ENCODE measurements at regions not wholly inside any gene's neighbourhood (a gene's known extent, or its start where the extent isn't known, plus 50 kb on each side); places are given as distances from the start of the nearest gene placed in this dataset.

- Histone ChIP-seq H2BK15ac (ENCODE audit: low read length) (no peak overlapping the region), H4K91ac (replicated peaks; ENCODE audit: insufficient read length, low read length) (no peak overlapping the region), H3K56ac (replicated peaks; ENCODE audit: insufficient read length, low read depth, low read length) (no peak overlapping the region), H3K4me1 (replicated peaks in 1 of 4; ENCODE audit: control insufficient read depth in 3 of 4, insufficient read depth in 4 of 4, low read length in 3 of 4) (peaks cover 0 to 2% (median 0%) of the 10 kb centered on the region in 4 experiments; a peak in 2 of 7 replicates), H2AK5ac (ENCODE audit: low read depth, low read length) (no peak overlapping the region), H3K27ac (ENCODE audit: low read depth, low read length) (no peak overlapping the region), H4K5ac (ENCODE audit: insufficient read length, low read depth, low read length) (no peak overlapping the region), H3K79me1 (ENCODE audit: low read depth, low read length) (no peaks in the 10 kb centered on the region), H3K23me2 (ENCODE audit: low read depth, low read length) (no peaks in the 10 kb centered on the region), H3K4me3 (ENCODE audit: extremely low read depth in 1 of 4, insufficient read depth in 2 of 4, low read depth in 3 of 4, low read length in 4 of 4) (no peak overlapping the region), H3K23ac (ENCODE audit: insufficient read length) (no peak overlapping the region), H2AFZ (ENCODE audit: low read length) (no peak overlapping the region), H3K18ac (ENCODE audit: extremely low read depth, low read length) (no peak overlapping the region), H3K4ac (replicated peaks; ENCODE audit: insufficient read length, low read depth, low read length) (no peak overlapping the region), H3K36me3 (ENCODE audit: control insufficient read depth in 2 of 4, insufficient read depth in 4 of 4, low read length in 3 of 4) (no peaks in the 10 kb centered on the region), H2BK5ac (ENCODE audit: low read depth, low read length) (no peak overlapping the region), H3K4me2 (ENCODE audit: insufficient read depth in 1 of 2, low read depth in 2 of 2, low read length in 2 of 2) (no peak overlapping the region), H3K9ac (replicated peaks in 1 of 4; ENCODE audit: extremely low read depth in 1 of 4, low read depth in 3 of 4, low read length in 3 of 4) (no peak overlapping the region), H3K79me2 (ENCODE audit: control insufficient read depth in 1 of 2, insufficient read depth in 2 of 2, low read length in 2 of 2) (no peaks in the 10 kb centered on the region), H4K20me1 (replicated peaks in 1 of 2; ENCODE audit: control insufficient read depth in 1 of 2, insufficient read depth in 2 of 2, low read length in 2 of 2) (no peaks in the 10 kb centered on the region), H2BK12ac (ENCODE audit: low read depth, low read length) (no peak overlapping the region), H2BK20ac (ENCODE audit: low read length) (no peak overlapping the region), H3K9me3 (ENCODE audit: insufficient read depth in 2 of 2, low read depth in 1 of 2, low read length in 1 of 2) (no peaks in the 10 kb centered on the region), H3K14ac (ENCODE audit: insufficient read length) (no peak overlapping the region), H4K8ac (ENCODE audit: extremely low read depth, insufficient read depth, low read length) (no peak overlapping the region), H2BK120ac (replicated peaks; ENCODE audit: low read depth, low read length) (no peak overlapping the region), H3K27me3 (replicated peaks in 1 of 4; ENCODE audit: control insufficient read depth in 3 of 4, extremely low read depth in 1 of 4, insufficient read depth in 3 of 4, low read length in 3 of 4) (no peaks in the 10 kb centered on the region)
- DNase-seq (ENCODE audit: low read depth in 1 of 2, low spot score in 2 of 2): no peak
- 93% methylated on average over 5 of the region's 5 CpGs; no CpG with 5 or more reads in 1 of the 2 experiments for WGBS, 2 experiments (ENCODE audit: extremely low coverage in 1 of 2, insufficient coverage in 1 of 2, insufficient read length in 1 of 2, insufficient replicate concordance in 2 of 2, low coverage in 1 of 2, low lambda C conversion rate in 2 of 2, missing lambda C conversion rate in 1 of 2)
- POLR2A ChIA-PET (ENCODE audit: partially characterized antibody): no interaction called here
- CTCF ChIA-PET (ENCODE audit: partially characterized antibody): interaction anchor here (0.8 to 1.1 kb wide), 2 partner anchors 11 to 58 kb away, joined by 3 read pairs; no protein-coding TSS in a partner anchor
- no peak for FAIRE-seq
- TF ChIP-seq HDAC6 (IDR thresholded peaks at IDR 0.05; ENCODE audit: low read depth, low read length): no peak
- no peak for TF ChIP-seq HDAC2 (IDR thresholded peaks at IDR 0.05; ENCODE audit: borderline replicate concordance in 1 of 2, low read depth in 2 of 2, low read length in 2 of 2)
- no peak for TF ChIP-seq PHF8 (conservative IDR thresholded peaks at IDR 0.05; ENCODE audit: low read depth, low read length)
- no peak for TF ChIP-seq CTBP2 (IDR thresholded peaks at IDR 0.05; ENCODE audit: borderline replicate concordance, insufficient read depth, insufficient read length, low read length)
- TF ChIP-seq, protein P1, sequence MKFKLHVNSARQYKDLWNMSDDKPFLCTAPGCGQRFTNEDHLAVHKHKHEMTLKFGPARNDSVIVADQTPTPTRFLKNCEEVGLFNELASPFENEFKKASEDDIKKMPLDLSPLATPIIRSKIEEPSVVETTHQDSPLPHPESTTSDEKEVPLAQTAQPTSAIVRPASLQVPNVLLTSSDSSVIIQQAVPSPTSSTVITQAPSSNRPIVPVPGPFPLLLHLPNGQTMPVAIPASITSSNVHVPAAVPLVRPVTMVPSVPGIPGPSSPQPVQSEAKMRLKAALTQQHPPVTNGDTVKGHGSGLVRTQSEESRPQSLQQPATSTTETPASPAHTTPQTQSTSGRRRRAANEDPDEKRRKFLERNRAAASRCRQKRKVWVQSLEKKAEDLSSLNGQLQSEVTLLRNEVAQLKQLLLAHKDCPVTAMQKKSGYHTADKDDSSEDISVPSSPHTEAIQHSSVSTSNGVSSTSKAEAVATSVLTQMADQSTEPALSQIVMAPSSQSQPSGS (IDR thresholded peaks at IDR 0.05; ENCODE audit: low read length): no peak
- TF ChIP-seq, protein P2, sequence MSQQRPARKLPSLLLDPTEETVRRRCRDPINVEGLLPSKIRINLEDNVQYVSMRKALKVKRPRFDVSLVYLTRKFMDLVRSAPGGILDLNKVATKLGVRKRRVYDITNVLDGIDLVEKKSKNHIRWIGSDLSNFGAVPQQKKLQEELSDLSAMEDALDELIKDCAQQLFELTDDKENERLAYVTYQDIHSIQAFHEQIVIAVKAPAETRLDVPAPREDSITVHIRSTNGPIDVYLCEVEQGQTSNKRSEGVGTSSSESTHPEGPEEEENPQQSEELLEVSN (IDR thresholded peaks at IDR 0.05): no peak
- TF ChIP-seq NRF1 (IDR thresholded peaks at IDR 0.05; ENCODE audit: low read depth, low read length): no peak
- no peak for TF ChIP-seq TAF1 (IDR thresholded peaks at IDR 0.05; ENCODE audit: low read depth, low read length)
- TF ChIP-seq RBBP5 (IDR thresholded peaks at IDR 0.05; ENCODE audit: borderline replicate concordance, low read depth, low read length): no peak
- no peak for TF ChIP-seq ATF3 (IDR thresholded peaks at IDR 0.05; ENCODE audit: insufficient read depth, low read depth, low read length)
- TF ChIP-seq KDM1A (IDR thresholded peaks at IDR 0.05; ENCODE audit: borderline replicate concordance, low read length): no peak
These were observed 407.6 kb downstream of the DNAH5 start for GRCh38 chr5:13536933-13537332.

Measured in H1 (cell line).